ENCODE measurements at regions not wholly inside any gene's neighbourhood (a gene's known extent, or its start where the extent isn't known, plus 50 kb on each side); places are given as distances from the start of the nearest gene placed in this dataset.

GRCh38 chr4:60565558-60565957, 634.6 kb upstream of the ADGRL3 start (continued):
- no peak for TF ChIP-seq ZNF592 (IDR thresholded peaks at IDR 0.05)

- BruUV-seq (replicated peaks) = no TSS peak
- no peak overlapping the region for H2AFZ ChIP-seq (ENCODE audit: control insufficient read depth, low read depth, low read length)
- no peaks in the 10 kb centered on the region for H4K20me1 ChIP-seq (ENCODE audit: control insufficient read depth, insufficient read depth)
- CTCF ChIA-PET = no interaction called here
- H3K4me2 ChIP-seq (ENCODE audit: control insufficient read depth, insufficient read depth) = no peak overlapping the region
- SMC1A ChIA-PET (ENCODE audit: uncharacterized antibody, unreplicated experiment) = no interaction called here
- FAIRE-seq (no peak), ATAC-seq (no peak), DNase-seq (ENCODE audit: low read depth, low spot score) (no peak)
- H3K9me3 ChIP-seq (replicated peaks; ENCODE audit: control insufficient read depth, insufficient read depth, low read length) = no peaks in the 10 kb centered on the region
- POLR2A ChIA-PET = no interaction called here
- H3K27me3 ChIP-seq (replicated peaks in 1 of 2; ENCODE audit: control insufficient read depth in 2 of 2, insufficient read depth in 2 of 2, low read length in 1 of 2) = no peaks in the 10 kb centered on the region
- in situ Hi-C loops (cut with MboI) (no loop called here), intact Hi-C loops (cut with micrococcal nuclease; ENCODE audit: unreplicated experiment) (no loop called here)
- no peak overlapping the region for H3K9ac ChIP-seq (ENCODE audit: control insufficient read depth, insufficient read depth, low read length)
- H3K4me3 ChIP-seq = no peak overlapping the region
- RAD21 ChIA-PET (ENCODE audit: unreplicated experiment) = no interaction called here
- no peaks in the 10 kb centered on the region for H3K36me3 ChIP-seq (ENCODE audit: control insufficient read depth in 2 of 2, insufficient read depth in 2 of 2, low read length in 1 of 2)
- H3K79me2 ChIP-seq (ENCODE audit: control insufficient read depth, insufficient read depth, low read length) = no peaks in the 10 kb centered on the region
- TF ChIP-seq SREBF1 (IDR thresholded peaks at IDR 0.05; ENCODE audit: low read length) (no peak), NKRF (conservative IDR thresholded peaks at IDR 0.05) (no peak), RCOR1 (conservative IDR thresholded peaks at IDR 0.05; ENCODE audit: low read depth, low read length) (no peak), SMAD5 (IDR thresholded peaks at IDR 0.05; ENCODE audit: low read depth) (no peak), NFYB (IDR thresholded peaks at IDR 0.05; ENCODE audit: insufficient read depth, low read depth, low read length) (no peak), PAX5 (IDR thresholded peaks at IDR 0.05; ENCODE audit: borderline replicate concordance, low read depth, low read length) (no peak), STAT3 (IDR thresholded peaks at IDR 0.05; ENCODE audit: low read depth, low read length) (no peak), CREB1 (IDR thresholded peaks at IDR 0.05; ENCODE audit: low read depth) (no peak), GATAD2B (conservative IDR thresholded peaks at IDR 0.05; ENCODE audit: low read depth) (no peak), POLR2AphosphoS5 (IDR thresholded peaks at IDR 0.05; ENCODE audit: low read length) (no peak), ZNF384 (IDR thresholded peaks at IDR 0.05; ENCODE audit: borderline replicate concordance, low read depth, low read length) (no peak), KAT2A (conservative IDR thresholded peaks at IDR 0.05; ENCODE audit: control insufficient read depth, low read depth, low read length) (no peak), NFYA (IDR thresholded peaks at IDR 0.05; ENCODE audit: borderline replicate concordance, low read depth, low read length) (no peak), NR2C1 (IDR thresholded peaks at IDR 0.05) (no peak), SMC3 (IDR thresholded peaks at IDR 0.05; ENCODE audit: borderline replicate concordance, low read length) (no peak), SRF (IDR thresholded peaks at IDR 0.05; ENCODE audit: low read depth in 2 of 2, low read length in 2 of 2) (no peak), RBBP5 (conservative IDR thresholded peaks at IDR 0.05) (no peak)
- H3K27ac ChIP-seq (ENCODE audit: control insufficient read depth, insufficient read depth) = no peak overlapping the region
- H3K4me1 ChIP-seq (ENCODE audit: control insufficient read depth, insufficient read depth, low read length) = no peaks in the 10 kb centered on the region
These were observed 624.8 kb upstream of the ADGRL3 start for GRCh38 chr4:60575336-60575735.

Measured in GM12878 (cell line).